ENCODE measurements at regions not wholly inside any gene's neighbourhood (a gene's known extent, or its start where the extent isn't known, plus 50 kb on each side); places are given as distances from the start of the nearest gene placed in this dataset.

- DNase-seq (ENCODE audit: low read depth in 1 of 2, low spot score in 1 of 2), result no peak
Measured at GRCh38 chr7:35504365-35504764, 190.6 kb downstream of the HERPUD2 start.

- DNase-seq (ENCODE audit: low read depth in 1 of 2, low spot score in 1 of 2), result no peak
Measured at GRCh38 chr7:35501681-35502080, 193.3 kb downstream of the HERPUD2 start.

- DNase-seq (ENCODE audit: low read depth in 1 of 2, low spot score in 1 of 2), result no peak
Measured at GRCh38 chr7:35499226-35499625, 195.7 kb downstream of the HERPUD2 start.

- no peak for DNase-seq (ENCODE audit: low read depth in 1 of 2, low spot score in 1 of 2)
Measured at GRCh38 chr7:35498416-35498815, 196.5 kb downstream of the HERPUD2 start.

- DNase-seq (ENCODE audit: low read depth in 1 of 2, low spot score in 1 of 2), result no peak
Measured at GRCh38 chr7:35495844-35496243, 199.1 kb downstream of the HERPUD2 start.

- no peak for DNase-seq (ENCODE audit: low read depth in 1 of 2, low spot score in 1 of 2)
Measured at GRCh38 chr7:35495377-35495776, 199.6 kb downstream of the HERPUD2 start.

GRCh38 chr7:35494407-35494806 lies 200.5 kb downstream of the HERPUD2 start:
- DNase-seq (ENCODE audit: low read depth in 1 of 2, low spot score in 1 of 2), result no peak

GRCh38 chr7:35492451-35493175 lies 202.3 kb downstream of the HERPUD2 start:
- no peak for DNase-seq (ENCODE audit: low read depth in 1 of 2, low spot score in 1 of 2)

GRCh38 chr7:35491233-35491632 lies 203.7 kb downstream of the HERPUD2 start:
- DNase-seq (ENCODE audit: low read depth in 1 of 2, low spot score in 1 of 2), result no peak

GRCh38 chr7:35487841-35488240 lies 207.1 kb downstream of the HERPUD2 start:
- DNase-seq (ENCODE audit: low read depth in 1 of 2, low spot score in 1 of 2), result no peak

GRCh38 chr7:35487402-35487801 lies 207.5 kb downstream of the HERPUD2 start:
- DNase-seq (ENCODE audit: low read depth in 1 of 2, low spot score in 1 of 2), result no peak

- DNase-seq (ENCODE audit: low read depth in 1 of 2, low spot score in 1 of 2), result no peak
Measured at GRCh38 chr7:35485436-35485835, 209.5 kb downstream of the HERPUD2 start.

GRCh38 chr7:35483568-35483967 lies 211.4 kb downstream of the HERPUD2 start:
- DNase-seq (ENCODE audit: low read depth in 1 of 2, low spot score in 1 of 2), result no peak

GRCh38 chr7:35482231-35482630 lies 212.7 kb downstream of the HERPUD2 start:
- DNase-seq (ENCODE audit: low read depth in 1 of 2, low spot score in 1 of 2), result no peak

GRCh38 chr7:35480806-35481205 lies 214.1 kb downstream of the HERPUD2 start:
- DNase-seq (ENCODE audit: low read depth in 1 of 2, low spot score in 1 of 2), result no peak

- no peak for DNase-seq (ENCODE audit: low read depth in 1 of 2, low spot score in 1 of 2)
Measured at GRCh38 chr7:35477609-35478008, 217.3 kb downstream of the HERPUD2 start.

- DNase-seq (ENCODE audit: low read depth in 1 of 2, low spot score in 1 of 2), result no peak
Measured at GRCh38 chr7:35474100-35474499, 220.2 kb upstream of the TBX20 start.

- no peak for DNase-seq (ENCODE audit: low read depth in 1 of 2, low spot score in 1 of 2)
Measured at GRCh38 chr7:35468606-35469005, 214.7 kb upstream of the TBX20 start.

- no peak for DNase-seq (ENCODE audit: low read depth in 1 of 2, low spot score in 1 of 2)
Measured at GRCh38 chr7:35467456-35467978, 213.6 kb upstream of the TBX20 start.

- no peak for DNase-seq (ENCODE audit: low read depth in 1 of 2, low spot score in 1 of 2)
Measured at GRCh38 chr7:35465791-35466336, 212.0 kb upstream of the TBX20 start.

GRCh38 chr7:35463751-35464150 lies 209.9 kb upstream of the TBX20 start:
- DNase-seq (ENCODE audit: low read depth in 1 of 2, low spot score in 1 of 2), result no peak

- DNase-seq (ENCODE audit: low read depth in 1 of 2, low spot score in 1 of 2), result no peak
Measured at GRCh38 chr7:35463176-35463700, 209.3 kb upstream of the TBX20 start.

Data from activated CD4-positive, alpha-beta T cell treated with anti-CD3 and anti-CD28 coated beads, Interleukin-2, amount 50 U/mL, for 24 hours (primary cell).